ENCODE measurements at regions not wholly inside any gene's neighbourhood (a gene's known extent, or its start where the extent isn't known, plus 50 kb on each side); places are given as distances from the start of the nearest gene placed in this dataset.

DNA sequence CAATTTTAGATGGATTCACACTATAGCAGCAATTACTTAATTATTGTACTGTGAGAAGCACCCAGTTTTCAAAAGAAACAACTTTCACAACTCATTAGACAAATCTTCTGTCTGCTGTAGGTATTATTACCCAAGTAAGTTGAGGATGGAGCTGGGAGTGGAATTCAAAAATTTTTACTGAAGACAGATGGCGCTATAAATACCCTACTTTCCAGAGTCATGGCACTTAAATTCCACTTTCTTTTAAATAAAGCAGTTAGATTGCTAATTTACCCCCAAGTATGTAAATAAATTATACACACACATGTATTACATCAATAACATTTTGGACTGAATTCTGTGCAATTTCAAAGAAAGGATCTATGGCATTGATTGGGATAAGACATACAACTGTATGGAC is 166.8 kb downstream of the FTCDNL1 start:
- Histone ChIP-seq H3K27me3 (replicated peaks) (no peaks in the 10 kb centered on the region), H3K27ac (no peak overlapping the region), H3K36me3 (replicated peaks) (no peaks in the 10 kb centered on the region), H3K4me3 (ENCODE audit: low read depth, low read length) (no peak overlapping the region)
- TF ChIP-seq, protein P1, sequence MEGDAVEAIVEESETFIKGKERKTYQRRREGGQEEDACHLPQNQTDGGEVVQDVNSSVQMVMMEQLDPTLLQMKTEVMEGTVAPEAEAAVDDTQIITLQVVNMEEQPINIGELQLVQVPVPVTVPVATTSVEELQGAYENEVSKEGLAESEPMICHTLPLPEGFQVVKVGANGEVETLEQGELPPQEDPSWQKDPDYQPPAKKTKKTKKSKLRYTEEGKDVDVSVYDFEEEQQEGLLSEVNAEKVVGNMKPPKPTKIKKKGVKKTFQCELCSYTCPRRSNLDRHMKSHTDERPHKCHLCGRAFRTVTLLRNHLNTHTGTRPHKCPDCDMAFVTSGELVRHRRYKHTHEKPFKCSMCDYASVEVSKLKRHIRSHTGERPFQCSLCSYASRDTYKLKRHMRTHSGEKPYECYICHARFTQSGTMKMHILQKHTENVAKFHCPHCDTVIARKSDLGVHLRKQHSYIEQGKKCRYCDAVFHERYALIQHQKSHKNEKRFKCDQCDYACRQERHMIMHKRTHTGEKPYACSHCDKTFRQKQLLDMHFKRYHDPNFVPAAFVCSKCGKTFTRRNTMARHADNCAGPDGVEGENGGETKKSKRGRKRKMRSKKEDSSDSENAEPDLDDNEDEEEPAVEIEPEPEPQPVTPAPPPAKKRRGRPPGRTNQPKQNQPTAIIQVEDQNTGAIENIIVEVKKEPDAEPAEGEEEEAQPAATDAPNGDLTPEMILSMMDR (IDR thresholded peaks at IDR 0.05; ENCODE audit: low read depth, low read length, missing control alignments), result peak; percentile 16
- in situ Hi-C loops (cut with HindIII; ENCODE audit: low pct_ligation_motif_present, low sequenced_read_pairs), result no loop called here
- DNase-seq, result no peak

DNA sequence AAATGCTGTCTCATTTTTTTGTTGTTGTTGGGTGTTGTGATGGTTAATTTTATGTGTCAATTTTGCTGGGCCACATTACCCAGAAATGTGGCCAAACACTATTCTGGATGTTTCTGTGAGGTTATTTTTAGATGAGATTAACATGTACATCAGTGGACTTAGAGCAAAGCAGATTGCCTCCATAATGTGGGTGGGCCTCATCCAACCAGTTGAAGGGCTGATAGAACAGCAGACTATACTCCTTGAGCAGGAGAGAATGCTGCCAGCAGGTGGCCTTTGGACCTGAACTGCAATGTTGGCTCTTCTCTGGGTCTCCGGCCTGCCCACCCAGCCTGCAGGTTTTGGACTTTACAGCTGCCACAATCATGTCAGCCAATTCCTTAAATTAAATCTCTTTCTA is 169.0 kb downstream of the FTCDNL1 start:
- H3K27me3 ChIP-seq (replicated peaks), result no peaks in the 10 kb centered on the region
- in situ Hi-C loops (cut with HindIII; ENCODE audit: low pct_ligation_motif_present, low sequenced_read_pairs), result no loop called here
- TF ChIP-seq, protein P1 (IDR thresholded peaks at IDR 0.05; ENCODE audit: low read depth, low read length, missing control alignments), result no peak
- H3K36me3 ChIP-seq (replicated peaks), result no peaks in the 10 kb centered on the region
- H3K4me3 ChIP-seq (ENCODE audit: low read depth, low read length), result no peak overlapping the region
- H3K27ac ChIP-seq, result no peak overlapping the region
- DNase-seq, result no peak

DNA sequence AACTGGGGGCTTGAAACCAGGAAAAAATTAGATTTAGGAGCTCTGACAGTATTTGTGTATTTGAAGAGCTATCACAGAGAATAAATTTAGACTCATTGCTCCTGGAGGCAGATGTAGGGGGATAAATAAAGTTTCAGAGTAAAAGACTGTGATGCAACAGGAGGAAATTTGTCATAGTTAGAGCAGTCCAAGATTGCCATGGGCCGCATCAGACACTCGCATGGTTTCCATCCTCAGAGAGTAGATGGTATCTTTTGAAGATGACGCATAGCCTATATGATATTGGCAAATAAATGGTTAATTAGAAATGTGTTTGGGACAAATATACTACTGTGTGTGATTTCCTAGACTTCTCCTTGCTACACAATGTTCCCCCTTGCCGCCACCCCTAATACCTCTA is 170.5 kb downstream of the FTCDNL1 start:
- TF ChIP-seq, protein P1 (IDR thresholded peaks at IDR 0.05; ENCODE audit: low read depth, low read length, missing control alignments), result no peak
- H3K27ac ChIP-seq, result no peak overlapping the region
- H3K4me3 ChIP-seq (ENCODE audit: low read depth, low read length), result no peak overlapping the region
- in situ Hi-C loops (cut with HindIII; ENCODE audit: low pct_ligation_motif_present, low sequenced_read_pairs), result no loop called here
- no peaks in the 10 kb centered on the region for H3K36me3 ChIP-seq (replicated peaks)
- H3K27me3 ChIP-seq (replicated peaks), result no peaks in the 10 kb centered on the region
- DNase-seq, result no peak

DNA sequence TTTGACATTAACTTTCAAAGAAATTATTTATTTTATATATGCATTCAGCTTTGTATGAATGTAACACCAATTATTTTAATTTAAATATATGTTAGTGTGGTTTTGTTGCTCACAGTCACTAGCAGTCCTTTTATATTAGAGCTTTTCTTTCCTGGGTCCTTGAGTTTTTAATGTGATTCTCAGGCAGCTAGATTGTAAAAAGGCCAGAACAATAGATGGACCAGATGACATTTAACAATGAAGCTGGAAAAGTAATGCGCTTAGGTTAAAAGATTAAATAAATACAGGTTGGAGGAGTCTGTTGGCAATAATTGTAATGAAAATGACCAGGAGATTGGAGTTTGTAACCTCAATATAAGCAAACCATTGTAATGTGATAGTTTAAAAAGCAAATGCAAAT is 171.1 kb downstream of the FTCDNL1 start:
- no peak for DNase-seq
- Histone ChIP-seq H3K4me3 (ENCODE audit: low read depth, low read length) (no peak overlapping the region), H3K27ac (no peak overlapping the region), H3K36me3 (replicated peaks) (no peaks in the 10 kb centered on the region), H3K27me3 (replicated peaks) (no peaks in the 10 kb centered on the region)
- TF ChIP-seq, protein P1 (IDR thresholded peaks at IDR 0.05; ENCODE audit: low read depth, low read length, missing control alignments), result no peak
- in situ Hi-C loops (cut with HindIII; ENCODE audit: low pct_ligation_motif_present, low sequenced_read_pairs), result no loop called here

DNA sequence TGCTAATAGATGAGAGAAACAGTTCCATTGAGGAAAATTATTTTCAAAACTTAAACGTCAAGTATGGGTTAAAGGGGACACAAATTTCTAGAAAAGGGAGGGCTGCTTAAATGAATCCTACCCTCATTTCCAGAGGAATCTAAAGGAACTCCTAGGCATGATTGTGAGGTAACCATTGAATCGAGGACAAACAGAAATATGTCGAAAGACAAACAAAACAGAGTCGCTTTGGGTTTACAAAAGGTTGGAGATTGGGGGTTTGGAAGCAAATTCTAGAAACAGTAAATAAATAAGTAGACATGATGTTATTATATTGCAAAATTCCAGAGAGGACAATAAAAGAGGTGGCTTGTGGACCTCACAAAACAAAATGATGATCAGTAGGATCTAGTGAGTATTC is 173.1 kb downstream of the FTCDNL1 start:
- Histone ChIP-seq H3K27ac (no peak overlapping the region), H3K36me3 (replicated peaks) (no peaks in the 10 kb centered on the region), H3K4me3 (ENCODE audit: low read depth, low read length) (no peak overlapping the region), H3K27me3 (replicated peaks) (no peaks in the 10 kb centered on the region)
- TF ChIP-seq, protein P1 (IDR thresholded peaks at IDR 0.05; ENCODE audit: low read depth, low read length, missing control alignments), result no peak
- in situ Hi-C loops (cut with HindIII; ENCODE audit: low pct_ligation_motif_present, low sequenced_read_pairs), result no loop called here
- DNase-seq, result no peak

DNA sequence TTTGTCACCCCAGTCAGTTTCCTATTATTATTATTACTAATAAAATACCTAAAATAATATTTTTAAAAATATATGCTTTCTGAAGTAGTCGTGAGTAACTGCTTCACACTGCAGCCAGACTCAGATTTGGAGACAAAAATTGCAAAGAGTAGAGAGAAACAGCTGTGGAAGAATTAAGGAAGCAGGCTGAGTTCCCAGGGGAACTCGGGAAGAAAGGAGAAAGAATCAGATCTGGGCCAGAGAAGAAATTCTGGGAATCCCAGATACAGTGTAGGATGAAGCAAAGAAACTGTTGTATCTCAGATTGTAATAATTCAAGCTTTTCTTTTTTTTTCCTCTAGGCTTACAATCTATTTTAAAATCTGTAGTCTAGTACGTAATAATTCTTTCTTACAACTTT is 182.3 kb downstream of the FTCDNL1 start:
- Histone ChIP-seq H3K36me3 (replicated peaks) (no peaks in the 10 kb centered on the region), H3K27ac (no peak overlapping the region), H3K27me3 (replicated peaks) (no peaks in the 10 kb centered on the region), H3K4me3 (ENCODE audit: low read depth, low read length) (no peak overlapping the region)
- DNase-seq, result no peak
- in situ Hi-C loops (cut with HindIII; ENCODE audit: low pct_ligation_motif_present, low sequenced_read_pairs), result no loop called here
- TF ChIP-seq, protein P1 (IDR thresholded peaks at IDR 0.05; ENCODE audit: low read depth, low read length, missing control alignments), result no peak
